Peyer's patch (tissue), 4 donors: ENCODE measurements at regions not wholly inside any gene's neighbourhood (a gene's known extent, or its start where the extent isn't known, plus 50 kb on each side); places are given as distances from the start of the nearest gene placed in this dataset.

Experiments used
- POLR2A ChIP-seq, 2 donors: fragments of 450-650 bp; IDR thresholded peaks; one replicate each; pipeline ENCODE4 v1.5.1; 2017; ENCODE audit warnings: antibody characterized with exemption in 2 of 2, mild to moderate bottlenecking in 2 of 2, moderate library complexity in 2 of 2
- TF ChIP-seq, protein P1 (sequence below), 6 experiments: fragments of 450-650 bp in 4 of 6; fragments of 200-600 bp in 2 of 6; sonication (generic) in 1 of 6; IDR thresholded peaks; one replicate each; pipeline ENCODE4 v1.5.1; 2017 to 2019; ENCODE audit warnings: antibody characterized with exemption in 6 of 6, mild to moderate bottlenecking in 3 of 6, moderate library complexity in 1 of 6

DNA sequence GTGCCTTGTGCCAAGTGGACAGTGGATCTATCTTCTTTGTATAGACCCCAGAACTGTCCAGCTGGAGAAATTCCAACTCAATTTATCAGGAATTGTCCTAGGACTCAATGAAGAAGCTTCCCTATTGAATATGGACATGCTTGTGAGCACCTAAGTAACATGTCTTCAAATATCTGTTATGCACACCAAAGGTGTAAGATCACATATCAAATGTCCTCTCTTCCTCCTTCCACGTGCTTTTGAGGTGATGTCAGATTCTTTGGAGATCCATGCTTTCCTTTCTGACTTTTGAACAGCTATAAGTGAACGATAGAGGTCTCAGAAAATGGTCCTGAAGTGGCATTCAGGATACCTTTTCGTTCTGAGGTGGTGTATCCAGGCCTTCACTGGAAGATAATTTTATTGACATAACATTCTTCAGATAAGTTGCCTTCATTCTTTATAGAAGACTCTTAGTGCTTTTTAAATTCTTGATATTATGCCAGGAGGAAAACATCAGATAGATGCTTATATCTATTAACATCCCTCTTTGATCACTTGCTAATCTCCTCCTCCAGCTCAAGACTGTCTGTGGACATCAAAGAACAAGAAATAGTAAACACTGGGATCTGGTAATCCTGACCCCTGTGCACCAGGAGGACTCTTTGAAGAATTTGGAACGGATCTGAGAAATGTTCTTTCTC lies 246.4 kb downstream of the SMARCA2 start:
- TF ChIP-seq, protein P1, sequence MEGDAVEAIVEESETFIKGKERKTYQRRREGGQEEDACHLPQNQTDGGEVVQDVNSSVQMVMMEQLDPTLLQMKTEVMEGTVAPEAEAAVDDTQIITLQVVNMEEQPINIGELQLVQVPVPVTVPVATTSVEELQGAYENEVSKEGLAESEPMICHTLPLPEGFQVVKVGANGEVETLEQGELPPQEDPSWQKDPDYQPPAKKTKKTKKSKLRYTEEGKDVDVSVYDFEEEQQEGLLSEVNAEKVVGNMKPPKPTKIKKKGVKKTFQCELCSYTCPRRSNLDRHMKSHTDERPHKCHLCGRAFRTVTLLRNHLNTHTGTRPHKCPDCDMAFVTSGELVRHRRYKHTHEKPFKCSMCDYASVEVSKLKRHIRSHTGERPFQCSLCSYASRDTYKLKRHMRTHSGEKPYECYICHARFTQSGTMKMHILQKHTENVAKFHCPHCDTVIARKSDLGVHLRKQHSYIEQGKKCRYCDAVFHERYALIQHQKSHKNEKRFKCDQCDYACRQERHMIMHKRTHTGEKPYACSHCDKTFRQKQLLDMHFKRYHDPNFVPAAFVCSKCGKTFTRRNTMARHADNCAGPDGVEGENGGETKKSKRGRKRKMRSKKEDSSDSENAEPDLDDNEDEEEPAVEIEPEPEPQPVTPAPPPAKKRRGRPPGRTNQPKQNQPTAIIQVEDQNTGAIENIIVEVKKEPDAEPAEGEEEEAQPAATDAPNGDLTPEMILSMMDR (IDR thresholded peaks at IDR 0.05) = no peak
- TF ChIP-seq POLR2A (IDR thresholded peaks at IDR 0.05) = no peak
